Endothelial cell of umbilical vein (primary cell): ENCODE measurements at regions not wholly inside any gene's neighbourhood (a gene's known extent, or its start where the extent isn't known, plus 50 kb on each side); places are given as distances from the start of the nearest gene placed in this dataset.

Source experiments
- BruUV-seq: library from RNA; stranded (reverse); fragments of 400-500 nt; replicated peaks from 2 replicates; lab custom pipeline; 2021; lab: Mats Ljungman, UMichigan
- CTCF ChIA-PET: fragments of 300-600, 350-600 bp; sonication (Branson Sonifier 250); formaldehyde crosslinking; loops from one replicate; lab custom pipeline; 2021; ENCODE audit warnings: antibody characterized with exemption, inconsistent platforms; lab: Charles Lee
- POLR2A ChIA-PET: fragments of 300-600, 350-600 bp; sonication (Branson Sonifier 250); formaldehyde crosslinking; loops from one replicate; lab custom pipeline; 2021; ENCODE audit warnings: antibody characterized with exemption, inconsistent platforms; lab: Charles Lee
- DNase-seq: peaks from one replicate; pipeline ENCODE4 v3.0.0-alpha.2; 2011; ENCODE audit warnings: low read depth, low spot score
- FAIRE-seq: peaks from 2 replicates; lab custom pipeline; 2011; peaks lifted over from hg19 to GRCh38; lab: Jason Lieb, UNC
- H2AFZ ChIP-seq: 2 replicates; pipeline ENCODE4 v1.6.0; 2012; ENCODE audit warnings: low read depth, low read length, control low read depth, inconsistent platforms
- H3K27ac ChIP-seq: 2 replicates; pipeline ENCODE4 v1.5.1; 2011; ENCODE audit warnings: low read depth, mild to moderate bottlenecking, control low read depth, low read length, moderate library complexity; ENCODE audit not compliant: insufficient read depth
- H3K27me3 ChIP-seq, 2 experiments: 2 replicates each; pipeline versions ENCODE4 v1.6.0 to v1.6.1; 2011; ENCODE audit warnings: low read length in 2 of 2, mixed read lengths in 1 of 2; ENCODE audit not compliant: control insufficient read depth in 2 of 2, insufficient read depth in 2 of 2
- H3K36me3 ChIP-seq, 2 experiments: 2 replicates in 1 of 2; 3 replicates in 1 of 2; pipeline ENCODE4 v1.5.1; 2011; ENCODE audit warnings: low read length in 2 of 2, mild to moderate bottlenecking in 1 of 2, moderate library complexity in 1 of 2; ENCODE audit not compliant: control insufficient read depth in 2 of 2, insufficient read depth in 2 of 2; ENCODE audit errors: extremely low read depth in 1 of 2
- H3K4me1 ChIP-seq: 3 replicates; pipeline ENCODE4 v1.5.1; 2011; ENCODE audit warnings: mild to moderate bottlenecking, low read length; ENCODE audit not compliant: control insufficient read depth, insufficient read depth; ENCODE audit errors: extremely low read depth
- H3K4me2 ChIP-seq: 2 replicates; pipeline ENCODE4 v1.6.1; 2011; ENCODE audit warnings: low read length, control low read depth, mixed read lengths; ENCODE audit not compliant: insufficient read depth
- H3K4me3 ChIP-seq, 3 experiments: fragments of 200-600 bp in 1 of 3; sonication (generic), shearing (Covaris generic) in 1 of 3; replicated peaks in 1 of 3; 2 replicates each; pipeline ENCODE4 v1.5.1; 2011 to 2016; ENCODE audit warnings: control low read depth in 3 of 3, low read length in 3 of 3, mild to moderate bottlenecking in 2 of 3, inconsistent platforms in 1 of 3, low read depth in 1 of 3, moderate library complexity in 1 of 3; ENCODE audit not compliant: insufficient read depth in 1 of 3
- H3K79me2 ChIP-seq: 2 replicates; pipeline ENCODE4 v1.6.0; 2012; ENCODE audit warnings: low read length, inconsistent platforms; ENCODE audit not compliant: control insufficient read depth, insufficient read depth
- H3K9ac ChIP-seq: replicated peaks from 2 replicates; pipeline ENCODE3; 2011; ENCODE audit warnings: low read length, control low read depth; ENCODE audit not compliant: insufficient read depth; ENCODE audit errors: extremely low read depth
- H3K9me1 ChIP-seq: replicated peaks from 3 replicates; pipeline ENCODE4 v1.6.0; 2011; ENCODE audit warnings: mild to moderate bottlenecking, low read length; ENCODE audit not compliant: control insufficient read depth, insufficient read depth; ENCODE audit errors: extremely low read depth
- H3K9me3 ChIP-seq: replicated peaks from 2 replicates; pipeline ENCODE4 v1.5.1; 2012; ENCODE audit warnings: low read length, inconsistent platforms; ENCODE audit not compliant: control insufficient read depth, insufficient read depth
- H4K20me1 ChIP-seq: replicated peaks from 2 replicates; pipeline ENCODE3; 2011; ENCODE audit warnings: mild to moderate bottlenecking, low read length; ENCODE audit not compliant: control insufficient read depth, insufficient read depth; ENCODE audit errors: extremely low read depth
- CTCF ChIP-seq, 2 donors: IDR thresholded peaks; 1 replicate in 1 of 2; 2 replicates in 1 of 2; pipeline ENCODE4 v1.5.1; 2011; ENCODE audit warnings: low read length in 2 of 2, mild to moderate bottlenecking in 2 of 2, moderate library complexity in 2 of 2, control low read depth in 1 of 2, inconsistent platforms in 1 of 2, low read depth in 1 of 2; ENCODE audit not compliant: insufficient read depth in 1 of 2; ENCODE audit errors: extremely low read depth in 1 of 2
- EZH2 ChIP-seq: IDR thresholded peaks from 2 replicates; pipeline ENCODE4 v1.6.1; 2012; ENCODE audit warnings: borderline replicate concordance, low read depth, mild to moderate bottlenecking, moderate library complexity, low read length, inconsistent platforms; ENCODE audit not compliant: severe bottlenecking
- FOS ChIP-seq: IDR thresholded peaks from 2 replicates; pipeline ENCODE4 v1.6.1; 2011; ENCODE audit warnings: mild to moderate bottlenecking, low read length, moderate library complexity, borderline replicate concordance; ENCODE audit not compliant: insufficient read depth
- GATA2 ChIP-seq: IDR thresholded peaks from 2 replicates; pipeline ENCODE4 v1.7.0; 2011; ENCODE audit warnings: low read depth, mild to moderate bottlenecking, moderate library complexity, mixed read lengths, low read length; ENCODE audit not compliant: insufficient read length, insufficient read depth
- JUN ChIP-seq: IDR thresholded peaks from 2 replicates; pipeline ENCODE4 v1.6.1; 2011; ENCODE audit warnings: borderline replicate concordance, low read depth; ENCODE audit not compliant: insufficient read length, insufficient read depth
- MYC ChIP-seq: IDR thresholded peaks from one replicate; pipeline ENCODE4 v1.6.1; 2011; ENCODE audit warnings: mild to moderate bottlenecking, low read depth, low read length
- POLR2A ChIP-seq: IDR thresholded peaks from 2 replicates; pipeline ENCODE4 v1.6.1; 2012; ENCODE audit warnings: low read depth, mild to moderate bottlenecking, control low read depth, low read length
- POLR2AphosphoS5 ChIP-seq: IDR thresholded peaks from 2 replicates; pipeline ENCODE4 v1.6.1; 2012; ENCODE audit warnings: low read depth, mild to moderate bottlenecking, control low read depth, low read length, moderate library complexity; ENCODE audit not compliant: insufficient read depth
- dilution Hi-C: fragments of 300-500 bp; cut with MboI; formaldehyde crosslinking; loops from one replicate; pipeline ENCODE4 v1.15.0; 2019; ENCODE audit warnings: low sequenced_read_pairs; ENCODE audit not compliant: extremely low pct_ligation_motif_present
- intact Hi-C: fragments of 100-400 bp; cut with micrococcal nuclease; formaldehyde crosslinking; loops from one replicate; pipeline ENCODE4 v1.10.0; 2022
- TF ChIP-seq, protein P1 (sequence below): IDR thresholded peaks from 2 replicates; pipeline ENCODE4 v1.6.1; 2011; ENCODE audit not compliant: insufficient read depth, insufficient read length

DNA sequence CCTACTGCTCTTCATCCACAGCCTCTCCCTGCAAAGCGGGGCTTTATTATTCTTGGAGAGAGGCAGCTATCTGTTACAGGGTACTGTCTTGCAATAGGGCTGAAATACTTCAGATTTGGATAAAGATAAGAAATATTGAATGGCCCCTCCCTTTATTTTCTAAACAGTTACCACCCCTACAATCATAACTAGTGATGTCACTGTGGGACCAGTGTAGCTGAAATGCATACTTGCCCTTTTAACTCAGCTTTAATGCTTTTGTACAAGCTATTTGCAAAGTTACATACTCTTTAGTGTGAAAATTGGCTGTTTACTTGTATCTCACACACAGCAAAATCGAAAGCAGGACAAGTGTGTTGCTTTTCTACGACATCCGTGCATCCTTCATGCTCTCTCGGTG lies 261.7 kb upstream of the GATB start:
- ChIA-PET CTCF (interaction anchor here (1.1 kb wide), 1 partner anchor 387 kb away, joined by 3 read pairs; no protein-coding TSS in a partner anchor), POLR2A (no interaction called here)
- FAIRE-seq = no peak
- no peaks in the 10 kb centered on the region for H3K79me2 ChIP-seq
- H3K4me3 ChIP-seq = no peak overlapping the region
- no peaks in the 10 kb centered on the region for H3K9me3 ChIP-seq
- TF ChIP-seq JUN = no peak
- TF ChIP-seq CTCF (IDR thresholded peaks at IDR 0.05; ENCODE audit: extremely low read depth in 1 of 2, insufficient read depth in 1 of 2, low read depth in 1 of 2, low read length in 2 of 2) = no peak
- TF ChIP-seq MYC = no peak
- no peak for TF ChIP-seq POLR2AphosphoS5
- no peak for TF ChIP-seq POLR2A
- TF ChIP-seq GATA2 = no peak
- TF ChIP-seq, protein P1, sequence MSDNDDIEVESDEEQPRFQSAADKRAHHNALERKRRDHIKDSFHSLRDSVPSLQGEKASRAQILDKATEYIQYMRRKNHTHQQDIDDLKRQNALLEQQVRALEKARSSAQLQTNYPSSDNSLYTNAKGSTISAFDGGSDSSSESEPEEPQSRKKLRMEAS = no peak
- no peak for TF ChIP-seq FOS
- TF ChIP-seq EZH2 = no peak
- BruUV-seq = no TSS peak
- peaks cover 0 to 4% of the 10 kb centered on the region in 2 experiments for H3K27me3 ChIP-seq
- intact Hi-C loops (no loop called here), dilution Hi-C loops (no loop called here)
- no peak overlapping the region for H3K9ac ChIP-seq
- no peaks in the 10 kb centered on the region for H3K9me1 ChIP-seq
- no peaks in the 10 kb centered on the region for H3K4me1 ChIP-seq
- no peaks in the 10 kb centered on the region for H3K36me3 ChIP-seq
- H3K27ac ChIP-seq = no peak overlapping the region
- no peak overlapping the region for H2AFZ ChIP-seq
- DNase-seq = no peak
- H4K20me1 ChIP-seq = no peaks in the 10 kb centered on the region
- H3K4me2 ChIP-seq = no peak overlapping the region
